ENCODE measurements at regions not wholly inside any gene's neighbourhood (a gene's known extent, or its start where the extent isn't known, plus 50 kb on each side); places are given as distances from the start of the nearest gene placed in this dataset.

DNA sequence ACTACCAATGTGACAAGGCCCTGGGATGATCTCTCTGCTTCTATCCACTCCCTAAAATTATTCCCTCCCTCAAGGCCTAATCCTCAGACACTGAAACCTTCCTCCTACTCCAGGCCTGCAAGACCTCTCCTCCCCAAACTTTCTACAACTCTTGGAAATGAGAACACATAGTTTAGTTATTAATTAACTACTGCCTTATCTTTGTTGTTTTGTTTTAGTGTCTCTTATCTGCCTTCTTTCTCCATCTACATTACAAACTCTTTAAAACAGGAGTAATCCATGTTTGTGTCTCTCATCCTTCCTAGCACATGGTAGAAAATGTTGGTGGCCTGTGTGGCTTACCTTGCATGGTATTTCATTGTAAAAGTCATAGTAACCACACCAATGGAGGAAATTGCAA is 139.9 kb upstream of the G2E3 start:
- TF ChIP-seq CTCF (IDR thresholded peaks at IDR 0.05) (no peak), POLR2A (IDR thresholded peaks at IDR 0.05) (no peak), POLR2AphosphoS5 (IDR thresholded peaks at IDR 0.05) (no peak)

Measured in stomach (tissue), 4 donors.